ENCODE measurements at regions not wholly inside any gene's neighbourhood (a gene's known extent, or its start where the extent isn't known, plus 50 kb on each side); places are given as distances from the start of the nearest gene placed in this dataset.

GRCh38 chr3:94772402-94772801 is 709.5 kb downstream of the NSUN3 start:
- Mint-ChIP-seq H3K27me3 (ENCODE audit: low read depth) (no peaks in the 10 kb centered on the region), H3K4me1 (ENCODE audit: low read depth) (no peaks in the 10 kb centered on the region), H3K36me3 (ENCODE audit: low read depth) (no peaks in the 10 kb centered on the region), H3K9me3 (peaks cover 11% of the 10 kb centered on the region), H3K4me3 (no peak overlapping the region), H3K27ac (no peak overlapping the region)
- no peak for DNase-seq (ENCODE audit: low spot score)

- Mint-ChIP-seq H3K4me1 (ENCODE audit: low read depth) (no peaks in the 10 kb centered on the region), H3K27ac (no peak overlapping the region), H3K27me3 (ENCODE audit: low read depth) (no peaks in the 10 kb centered on the region), H3K9me3 (peaks cover 7% of the 10 kb centered on the region), H3K4me3 (no peak overlapping the region), H3K36me3 (ENCODE audit: low read depth) (no peaks in the 10 kb centered on the region)
- DNase-seq (ENCODE audit: low spot score), result no peak
These were observed 712.9 kb downstream of the NSUN3 start for GRCh38 chr3:94775746-94776145.

- Mint-ChIP-seq H3K27ac (no peak overlapping the region), H3K27me3 (ENCODE audit: low read depth) (no peaks in the 10 kb centered on the region), H3K4me3 (no peak overlapping the region), H3K36me3 (ENCODE audit: low read depth) (no peaks in the 10 kb centered on the region), H3K4me1 (ENCODE audit: low read depth) (no peaks in the 10 kb centered on the region), H3K9me3 (peaks cover 9% of the 10 kb centered on the region)
- DNase-seq (ENCODE audit: low spot score), result no peak
These were observed 713.6 kb downstream of the NSUN3 start for GRCh38 chr3:94776401-94776915.

- no peak for DNase-seq (ENCODE audit: low spot score)
- Mint-ChIP-seq H3K9me3 (peaks cover 10% of the 10 kb centered on the region), H3K27ac (no peak overlapping the region), H3K36me3 (ENCODE audit: low read depth) (no peaks in the 10 kb centered on the region), H3K27me3 (ENCODE audit: low read depth) (no peaks in the 10 kb centered on the region), H3K4me3 (no peak overlapping the region), H3K4me1 (ENCODE audit: low read depth) (no peaks in the 10 kb centered on the region)
These were observed 715.4 kb downstream of the NSUN3 start for GRCh38 chr3:94778289-94778688.

- no peaks in the 10 kb centered on the region for H3K4me1 Mint-ChIP-seq (ENCODE audit: low read depth)
- H3K27me3 Mint-ChIP-seq (ENCODE audit: low read depth), result no peaks in the 10 kb centered on the region
- H3K27ac Mint-ChIP-seq, result no peak overlapping the region
- DNase-seq (ENCODE audit: low spot score), result no peak
- H3K4me3 Mint-ChIP-seq, result no peak overlapping the region
- no peaks in the 10 kb centered on the region for H3K36me3 Mint-ChIP-seq (ENCODE audit: low read depth)
- peaks cover 10% of the 10 kb centered on the region for H3K9me3 Mint-ChIP-seq
These were observed 716.1 kb downstream of the NSUN3 start for GRCh38 chr3:94778814-94779494.

- no peak for DNase-seq (ENCODE audit: low spot score)
- Mint-ChIP-seq H3K4me1 (ENCODE audit: low read depth) (no peaks in the 10 kb centered on the region), H3K27me3 (ENCODE audit: low read depth) (no peaks in the 10 kb centered on the region), H3K9me3 (peaks cover 11% of the 10 kb centered on the region), H3K4me3 (no peak overlapping the region), H3K36me3 (ENCODE audit: low read depth) (no peaks in the 10 kb centered on the region), H3K27ac (no peak overlapping the region)
These were observed 716.8 kb downstream of the NSUN3 start for GRCh38 chr3:94779699-94780098.

- H3K27me3 Mint-ChIP-seq (ENCODE audit: low read depth), result no peaks in the 10 kb centered on the region
These were observed 721.4 kb downstream of the NSUN3 start for GRCh38 chr3:94784274-94784673.

GRCh38 chr3:94787066-94787465 is 724.2 kb downstream of the NSUN3 start:
- no peak overlapping the region for H3K27ac Mint-ChIP-seq
- H3K36me3 Mint-ChIP-seq (ENCODE audit: low read depth), result no peaks in the 10 kb centered on the region
- no peaks in the 10 kb centered on the region for H3K27me3 Mint-ChIP-seq (ENCODE audit: low read depth)
- DNase-seq (ENCODE audit: low spot score), result no peak
- H3K9me3 Mint-ChIP-seq, result peaks cover 7% of the 10 kb centered on the region
- no peak overlapping the region for H3K4me3 Mint-ChIP-seq
- no peaks in the 10 kb centered on the region for H3K4me1 Mint-ChIP-seq (ENCODE audit: low read depth)

More at GRCh38 chr3:94784274-94784673, 721.4 kb downstream of the NSUN3 start:
- no peak overlapping the region for H3K27ac Mint-ChIP-seq
- H3K4me1 Mint-ChIP-seq (ENCODE audit: low read depth), result no peaks in the 10 kb centered on the region
- peaks cover 6% of the 10 kb centered on the region for H3K9me3 Mint-ChIP-seq
- H3K36me3 Mint-ChIP-seq (ENCODE audit: low read depth), result no peaks in the 10 kb centered on the region
- no peak overlapping the region for H3K4me3 Mint-ChIP-seq
- no peak for DNase-seq (ENCODE audit: low spot score)

GRCh38 chr3:94787734-94788270 is 724.9 kb downstream of the NSUN3 start:
- H3K9me3 Mint-ChIP-seq, result peaks cover 13% of the 10 kb centered on the region
- H3K27ac Mint-ChIP-seq, result no peak overlapping the region
- H3K27me3 Mint-ChIP-seq (ENCODE audit: low read depth), result no peaks in the 10 kb centered on the region
- H3K4me3 Mint-ChIP-seq, result no peak overlapping the region
- no peak for DNase-seq (ENCODE audit: low spot score)
- H3K4me1 Mint-ChIP-seq (ENCODE audit: low read depth), result no peaks in the 10 kb centered on the region
- H3K36me3 Mint-ChIP-seq (ENCODE audit: low read depth), result no peaks in the 10 kb centered on the region

GRCh38 chr3:94794563-94794962 is 731.7 kb downstream of the NSUN3 start:
- Mint-ChIP-seq H3K9me3 (peaks cover 24% of the 10 kb centered on the region), H3K36me3 (ENCODE audit: low read depth) (no peaks in the 10 kb centered on the region), H3K27ac (no peak overlapping the region), H3K27me3 (ENCODE audit: low read depth) (no peaks in the 10 kb centered on the region), H3K4me1 (ENCODE audit: low read depth) (no peaks in the 10 kb centered on the region), H3K4me3 (no peak overlapping the region)
- DNase-seq (ENCODE audit: low spot score), result no peak

GRCh38 chr3:94799420-94800060 is 736.7 kb downstream of the NSUN3 start:
- DNase-seq (ENCODE audit: low spot score), result no peak
- Mint-ChIP-seq H3K27ac (no peak overlapping the region), H3K4me3 (no peak overlapping the region), H3K36me3 (ENCODE audit: low read depth) (no peaks in the 10 kb centered on the region), H3K4me1 (ENCODE audit: low read depth) (no peaks in the 10 kb centered on the region), H3K27me3 (ENCODE audit: low read depth) (no peaks in the 10 kb centered on the region), H3K9me3 (peaks cover 24% of the 10 kb centered on the region)

- no peaks in the 10 kb centered on the region for H3K4me1 Mint-ChIP-seq (ENCODE audit: low read depth)
- H3K9me3 Mint-ChIP-seq, result peaks cover 12% of the 10 kb centered on the region
- DNase-seq (ENCODE audit: low spot score), result no peak
- H3K36me3 Mint-ChIP-seq (ENCODE audit: low read depth), result no peaks in the 10 kb centered on the region
- H3K27me3 Mint-ChIP-seq (ENCODE audit: low read depth), result no peaks in the 10 kb centered on the region
- H3K27ac Mint-ChIP-seq, result no peak overlapping the region
- H3K4me3 Mint-ChIP-seq, result no peak overlapping the region
These were observed 749.0 kb downstream of the NSUN3 start for GRCh38 chr3:94811836-94812235.

GRCh38 chr3:94821241-94821640 is 758.4 kb downstream of the NSUN3 start:
- Mint-ChIP-seq H3K27me3 (ENCODE audit: low read depth) (no peaks in the 10 kb centered on the region), H3K27ac (no peak overlapping the region), H3K4me1 (ENCODE audit: low read depth) (no peaks in the 10 kb centered on the region), H3K36me3 (ENCODE audit: low read depth) (no peaks in the 10 kb centered on the region), H3K4me3 (no peak overlapping the region), H3K9me3 (no peaks in the 10 kb centered on the region)
- DNase-seq (ENCODE audit: low spot score), result no peak

- Mint-ChIP-seq H3K4me3 (no peak overlapping the region), H3K36me3 (ENCODE audit: low read depth) (no peaks in the 10 kb centered on the region), H3K4me1 (ENCODE audit: low read depth) (no peaks in the 10 kb centered on the region), H3K27ac (no peak overlapping the region), H3K27me3 (ENCODE audit: low read depth) (no peaks in the 10 kb centered on the region), H3K9me3 (peaks cover 5% of the 10 kb centered on the region)
- no peak for DNase-seq (ENCODE audit: low spot score)
These were observed 759.4 kb downstream of the NSUN3 start for GRCh38 chr3:94822298-94822697.

Measured in T-helper 2 cell treated with Interferon-gamma antibody and Interleukin-4, amounts not matched to agents 5 μg/mL and 100 μg/mL, for 36 hours (primary cell).